ENCODE measurements at regions not wholly inside any gene's neighbourhood (a gene's known extent, or its start where the extent isn't known, plus 50 kb on each side); places are given as distances from the start of the nearest gene placed in this dataset.
"Not testable (repeated sequence)": the region's sequence is repeated elsewhere in the genome, so short reads cannot be mapped to it uniquely, and the experiment has no call there.

- not testable (repeated sequence) for TF ChIP-seq CTCF (IDR thresholded peaks at IDR 0.05; ENCODE audit: insufficient read depth, low read depth, low read length); EZH2 (IDR thresholded peaks at IDR 0.05; ENCODE audit: insufficient read depth, low read length)
Measured at GRCh38 chr9:84526211-84526610, 143.3 kb upstream of the NTRK2 start.
